NCI-H1092 (cell line): ENCODE measurements at regions not wholly inside any gene's neighbourhood (a gene's known extent, or its start where the extent isn't known, plus 50 kb on each side); places are given as distances from the start of the nearest gene placed in this dataset.

Source experiments
- DNase-seq: peaks from one replicate; lab custom pipeline; 2025; lab: John Stamatoyannopoulos, UW

- no peak for DNase-seq
Measured at GRCh38 chr6:146903451-146903850, 300.8 kb upstream of the STXBP5 start.

GRCh38 chr6:146904596-146904995, 299.6 kb upstream of the STXBP5 start:
- DNase-seq: no peak

GRCh38 chr6:146905181-146905704, 299.0 kb upstream of the STXBP5 start:
- peak; percentile 76 for DNase-seq

GRCh38 chr6:146908786-146909185, 295.4 kb upstream of the STXBP5 start:
- DNase-seq: no peak

GRCh38 chr6:146909376-146909775, 294.8 kb upstream of the STXBP5 start:
- DNase-seq: no peak

GRCh38 chr6:146909886-146910285, 294.3 kb upstream of the STXBP5 start:
- DNase-seq: no peak

- no peak for DNase-seq
Measured at GRCh38 chr6:146910611-146911010, 293.6 kb upstream of the STXBP5 start.

GRCh38 chr6:146911635-146912215, 292.5 kb upstream of the STXBP5 start:
- no peak for DNase-seq

GRCh38 chr6:146912730-146913685, 291.2 kb upstream of the STXBP5 start:
- no peak for DNase-seq

- no peak for DNase-seq
Measured at GRCh38 chr6:146913842-146914488, 290.3 kb upstream of the STXBP5 start.

GRCh38 chr6:146914489-146915483, 289.4 kb upstream of the STXBP5 start:
- no peak for DNase-seq

GRCh38 chr6:146915671-146916127, 288.5 kb upstream of the STXBP5 start:
- no peak for DNase-seq

- no peak for DNase-seq
Measured at GRCh38 chr6:146916435-146917025, 287.7 kb upstream of the STXBP5 start.

GRCh38 chr6:146917182-146917581, 287.0 kb upstream of the STXBP5 start:
- no peak for DNase-seq

- DNase-seq: no peak
Measured at GRCh38 chr6:146917979-146918378, 286.2 kb upstream of the STXBP5 start.

- DNase-seq: no peak
Measured at GRCh38 chr6:146919017-146919416, 285.2 kb upstream of the STXBP5 start.

GRCh38 chr6:146923205-146923833, 280.9 kb upstream of the STXBP5 start:
- DNase-seq: no peak

- DNase-seq: no peak
Measured at GRCh38 chr6:146925846-146926245, 278.4 kb upstream of the STXBP5 start.

- no peak for DNase-seq
Measured at GRCh38 chr6:146928503-146928902, 275.7 kb upstream of the STXBP5 start.

GRCh38 chr6:146931214-146931613, 273.0 kb upstream of the STXBP5 start:
- no peak for DNase-seq
